HepG2 (cell line): ENCODE measurements at regions not wholly inside any gene's neighbourhood (a gene's known extent, or its start where the extent isn't known, plus 50 kb on each side); places are given as distances from the start of the nearest gene placed in this dataset.
A peak's percentile ranks its signal among the peaks of the same experiment; 100 is the strongest.

Experiments
- AKAP8 ChIP-seq: sonication (generic); formaldehyde crosslinking; IDR thresholded peaks from 2 replicates; pipeline ENCODE4 v1.5.1; 2020; ENCODE audit warnings: mild to moderate bottlenecking, missing genetic modification reagents
- CREB1 ChIP-seq, 2 experiments: fragments of 450-650 bp in 1 of 2; IDR thresholded peaks; 2 replicates each; pipeline ENCODE4 v1.6.1; 2016 to 2017; ENCODE audit warnings: control low read depth in 1 of 2, mild to moderate bottlenecking in 1 of 2, missing compliant biosample characterization in 1 of 2, missing genetic modification characterization in 1 of 2
- RAD51 ChIP-seq: fragments of 450-650 bp; IDR thresholded peaks from 2 replicates; pipeline ENCODE4 v1.6.1; 2016; ENCODE audit warnings: borderline replicate concordance
- SNRNP70 ChIP-seq: fragments of 200-400 bp; formaldehyde crosslinking; IDR thresholded peaks from 2 replicates; pipeline ENCODE4 v1.6.1; 2017; ENCODE audit warnings: mild to moderate bottlenecking, low read depth, low read length, moderate library complexity
- ZBTB1 ChIP-seq: sonication (generic); formaldehyde crosslinking; IDR thresholded peaks from 2 replicates; pipeline ENCODE4 v1.4.0; 2020; ENCODE audit warnings: missing genetic modification reagents, borderline replicate concordance
- ZBTB37 ChIP-seq: sonication (generic); formaldehyde crosslinking; IDR thresholded peaks from 2 replicates; pipeline ENCODE4 v1.4.0; 2020; ENCODE audit warnings: mild to moderate bottlenecking, missing genetic modification reagents
- ZNF251 ChIP-seq: sonication (generic); formaldehyde crosslinking; IDR thresholded peaks from 2 replicates; pipeline ENCODE4 v1.9.0; 2021; ENCODE audit warnings: mild to moderate bottlenecking, missing genetic modification reagents
- ZNF558 ChIP-seq: sonication (generic); formaldehyde crosslinking; IDR thresholded peaks from 2 replicates; pipeline ENCODE4 v1.9.0; 2022; ENCODE audit warnings: mild to moderate bottlenecking, missing genetic modification reagents, borderline replicate concordance
- ZNF572 ChIP-seq: sonication (generic); formaldehyde crosslinking; IDR thresholded peaks from 2 replicates; pipeline ENCODE4 v1.5.1; 2020; ENCODE audit warnings: mild to moderate bottlenecking, missing genetic modification reagents
- ZNF784 ChIP-seq: sonication (generic); formaldehyde crosslinking; IDR thresholded peaks from 2 replicates; pipeline ENCODE4 v1.5.1; 2020; ENCODE audit warnings: missing genetic modification reagents, mild to moderate bottlenecking, borderline replicate concordance
- ZNF839 ChIP-seq: sonication (generic); formaldehyde crosslinking; IDR thresholded peaks from 2 replicates; pipeline ENCODE4 v1.4.0; 2020; ENCODE audit warnings: missing genetic modification reagents, mild to moderate bottlenecking, borderline replicate concordance
- ZSCAN22 ChIP-seq: sonication (generic); formaldehyde crosslinking; IDR thresholded peaks from 2 replicates; pipeline ENCODE4 v1.4.0; 2020; ENCODE audit warnings: mild to moderate bottlenecking, missing genetic modification reagents
- TF ChIP-seq, protein P1 (sequence below): sonication (generic); formaldehyde crosslinking; IDR thresholded peaks from 2 replicates; pipeline ENCODE4 v1.5.0; 2020; ENCODE audit warnings: missing genetic modification reagents
- TF ChIP-seq, protein P2 (sequence below): sonication (generic); formaldehyde crosslinking; IDR thresholded peaks from 2 replicates; pipeline ENCODE4 v1.5.0; 2020; ENCODE audit warnings: missing genetic modification reagents
- TF ChIP-seq, protein P3 (sequence below): IDR thresholded peaks from 2 replicates; pipeline ENCODE4 v1.6.1; 2016; ENCODE audit warnings: low read depth, missing genetic modification reagents, missing compliant biosample characterization

- peak; percentile 69; the same call in 1 of the 2 replicates for TF ChIP-seq ZBTB1
- TF ChIP-seq, protein P1, sequence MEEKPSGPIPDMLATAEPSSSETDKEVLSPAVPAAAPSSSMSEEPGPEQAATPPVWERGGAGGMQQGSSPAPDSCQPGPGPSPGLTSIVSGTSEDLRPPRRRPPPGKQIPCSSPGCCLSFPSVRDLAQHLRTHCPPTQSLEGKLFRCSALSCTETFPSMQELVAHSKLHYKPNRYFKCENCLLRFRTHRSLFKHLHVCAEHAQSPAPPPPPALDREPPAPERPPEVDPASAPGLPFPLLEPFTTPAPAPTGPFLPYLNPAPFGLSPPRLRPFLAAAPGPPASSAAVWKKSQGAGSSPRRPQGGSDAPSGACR, result peak; percentile 99
- no peak for TF ChIP-seq SNRNP70
- TF ChIP-seq, protein P2, sequence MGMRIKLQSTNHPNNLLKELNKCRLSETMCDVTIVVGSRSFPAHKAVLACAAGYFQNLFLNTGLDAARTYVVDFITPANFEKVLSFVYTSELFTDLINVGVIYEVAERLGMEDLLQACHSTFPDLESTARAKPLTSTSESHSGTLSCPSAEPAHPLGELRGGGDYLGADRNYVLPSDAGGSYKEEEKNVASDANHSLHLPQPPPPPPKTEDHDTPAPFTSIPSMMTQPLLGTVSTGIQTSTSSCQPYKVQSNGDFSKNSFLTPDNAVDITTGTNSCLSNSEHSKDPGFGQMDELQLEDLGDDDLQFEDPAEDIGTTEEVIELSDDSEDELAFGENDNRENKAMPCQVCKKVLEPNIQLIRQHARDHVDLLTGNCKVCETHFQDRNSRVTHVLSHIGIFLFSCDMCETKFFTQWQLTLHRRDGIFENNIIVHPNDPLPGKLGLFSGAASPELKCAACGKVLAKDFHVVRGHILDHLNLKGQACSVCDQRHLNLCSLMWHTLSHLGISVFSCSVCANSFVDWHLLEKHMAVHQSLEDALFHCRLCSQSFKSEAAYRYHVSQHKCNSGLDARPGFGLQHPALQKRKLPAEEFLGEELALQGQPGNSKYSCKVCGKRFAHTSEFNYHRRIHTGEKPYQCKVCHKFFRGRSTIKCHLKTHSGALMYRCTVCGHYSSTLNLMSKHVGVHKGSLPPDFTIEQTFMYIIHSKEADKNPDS, result no peak
- peak; percentile 41 for TF ChIP-seq CREB1 (IDR thresholded peaks at IDR 0.05)
- peak; percentile 72 for TF ChIP-seq CREB1 (CRISPR knock-in tag; IDR thresholded peaks at IDR 0.05)
- TF ChIP-seq ZBTB37, result no peak
- TF ChIP-seq ZNF839, result peak; percentile 99; the same call in 1 of the 2 replicates
- peak; percentile 78; the same call in 1 of the 2 replicates for TF ChIP-seq ZNF558 (CRISPR knock-in tag)
- TF ChIP-seq ZSCAN22, result peak; percentile 87; the same call in 1 of the 2 replicates
- TF ChIP-seq ZNF572, result peak; percentile 58; the same call in 1 of the 2 replicates
- TF ChIP-seq, protein P3, sequence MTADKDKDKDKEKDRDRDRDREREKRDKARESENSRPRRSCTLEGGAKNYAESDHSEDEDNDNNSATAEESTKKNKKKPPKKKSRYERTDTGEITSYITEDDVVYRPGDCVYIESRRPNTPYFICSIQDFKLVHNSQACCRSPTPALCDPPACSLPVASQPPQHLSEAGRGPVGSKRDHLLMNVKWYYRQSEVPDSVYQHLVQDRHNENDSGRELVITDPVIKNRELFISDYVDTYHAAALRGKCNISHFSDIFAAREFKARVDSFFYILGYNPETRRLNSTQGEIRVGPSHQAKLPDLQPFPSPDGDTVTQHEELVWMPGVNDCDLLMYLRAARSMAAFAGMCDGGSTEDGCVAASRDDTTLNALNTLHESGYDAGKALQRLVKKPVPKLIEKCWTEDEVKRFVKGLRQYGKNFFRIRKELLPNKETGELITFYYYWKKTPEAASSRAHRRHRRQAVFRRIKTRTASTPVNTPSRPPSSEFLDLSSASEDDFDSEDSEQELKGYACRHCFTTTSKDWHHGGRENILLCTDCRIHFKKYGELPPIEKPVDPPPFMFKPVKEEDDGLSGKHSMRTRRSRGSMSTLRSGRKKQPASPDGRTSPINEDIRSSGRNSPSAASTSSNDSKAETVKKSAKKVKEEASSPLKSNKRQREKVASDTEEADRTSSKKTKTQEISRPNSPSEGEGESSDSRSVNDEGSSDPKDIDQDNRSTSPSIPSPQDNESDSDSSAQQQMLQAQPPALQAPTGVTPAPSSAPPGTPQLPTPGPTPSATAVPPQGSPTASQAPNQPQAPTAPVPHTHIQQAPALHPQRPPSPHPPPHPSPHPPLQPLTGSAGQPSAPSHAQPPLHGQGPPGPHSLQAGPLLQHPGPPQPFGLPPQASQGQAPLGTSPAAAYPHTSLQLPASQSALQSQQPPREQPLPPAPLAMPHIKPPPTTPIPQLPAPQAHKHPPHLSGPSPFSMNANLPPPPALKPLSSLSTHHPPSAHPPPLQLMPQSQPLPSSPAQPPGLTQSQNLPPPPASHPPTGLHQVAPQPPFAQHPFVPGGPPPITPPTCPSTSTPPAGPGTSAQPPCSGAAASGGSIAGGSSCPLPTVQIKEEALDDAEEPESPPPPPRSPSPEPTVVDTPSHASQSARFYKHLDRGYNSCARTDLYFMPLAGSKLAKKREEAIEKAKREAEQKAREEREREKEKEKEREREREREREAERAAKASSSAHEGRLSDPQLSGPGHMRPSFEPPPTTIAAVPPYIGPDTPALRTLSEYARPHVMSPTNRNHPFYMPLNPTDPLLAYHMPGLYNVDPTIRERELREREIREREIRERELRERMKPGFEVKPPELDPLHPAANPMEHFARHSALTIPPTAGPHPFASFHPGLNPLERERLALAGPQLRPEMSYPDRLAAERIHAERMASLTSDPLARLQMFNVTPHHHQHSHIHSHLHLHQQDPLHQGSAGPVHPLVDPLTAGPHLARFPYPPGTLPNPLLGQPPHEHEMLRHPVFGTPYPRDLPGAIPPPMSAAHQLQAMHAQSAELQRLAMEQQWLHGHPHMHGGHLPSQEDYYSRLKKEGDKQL, result no peak
- TF ChIP-seq ZNF784 (CRISPR knock-in tag), result peak; percentile 99
- no peak for TF ChIP-seq RAD51
- peak; percentile 96 for TF ChIP-seq AKAP8 (CRISPR knock-in tag)
- 0 out of 2 replicates have a peak, but pooled peaks have one; percentile 67 for TF ChIP-seq ZNF251 (CRISPR knock-in tag)
Observed at GRCh38 chr17:47066841-47067682, 88.0 kb upstream of the RPRML start (continued).
